GM18861 (cell line): ENCODE measurements at regions not wholly inside any gene's neighbourhood (a gene's known extent, or its start where the extent isn't known, plus 50 kb on each side); places are given as distances from the start of the nearest gene placed in this dataset.

Experiments used
- ATAC-seq: cut with Tn5 transposase; IDR thresholded peaks from one replicate; pipeline ENCODE4 v1.9.1; 2021; ENCODE audit not compliant: unreplicated experiment

GRCh38 chr4:133891011-133891410 lies 310.6 kb downstream of the PABPC4L start:
- ATAC-seq = no peak

GRCh38 chr4:133887723-133888122 lies 313.9 kb downstream of the PABPC4L start:
- ATAC-seq = no peak

GRCh38 chr4:133869486-133869885 lies 332.1 kb downstream of the PABPC4L start:
- no peak for ATAC-seq

- no peak for ATAC-seq
Observed at GRCh38 chr4:133868856-133869255, 332.7 kb downstream of the PABPC4L start.

- no peak for ATAC-seq
Observed at GRCh38 chr4:133866328-133866699, 335.3 kb downstream of the PABPC4L start.

- ATAC-seq = no peak
Observed at GRCh38 chr4:133865612-133866327, 335.8 kb downstream of the PABPC4L start.

GRCh38 chr4:133863153-133863552 lies 338.4 kb downstream of the PABPC4L start:
- ATAC-seq = no peak

GRCh38 chr4:133856731-133857355 lies 344.7 kb downstream of the PABPC4L start:
- no peak for ATAC-seq

GRCh38 chr4:133855001-133855400 lies 346.6 kb downstream of the PABPC4L start:
- no peak for ATAC-seq

GRCh38 chr4:133839326-133839725 lies 362.3 kb downstream of the PABPC4L start:
- no peak for ATAC-seq

- ATAC-seq = no peak
Observed at GRCh38 chr4:133823177-133823576, 378.4 kb downstream of the PABPC4L start.

- no peak for ATAC-seq
Observed at GRCh38 chr4:133812954-133813353, 388.6 kb downstream of the PABPC4L start.

GRCh38 chr4:133812236-133812635 lies 389.4 kb downstream of the PABPC4L start:
- ATAC-seq = no peak

GRCh38 chr4:133808151-133808550 lies 393.4 kb downstream of the PABPC4L start:
- no peak for ATAC-seq

GRCh38 chr4:133803341-133803740 lies 398.2 kb downstream of the PABPC4L start:
- no peak for ATAC-seq

GRCh38 chr4:133802359-133803140 lies 399.0 kb downstream of the PABPC4L start:
- ATAC-seq = no peak

GRCh38 chr4:133801883-133802282 lies 399.7 kb downstream of the PABPC4L start:
- ATAC-seq = no peak

- no peak for ATAC-seq
Observed at GRCh38 chr4:133800966-133801365, 400.6 kb downstream of the PABPC4L start.

- ATAC-seq = no peak
Observed at GRCh38 chr4:133799717-133800315, 401.8 kb downstream of the PABPC4L start.

- no peak for ATAC-seq
Observed at GRCh38 chr4:133777661-133778060, 423.9 kb downstream of the PABPC4L start.

GRCh38 chr4:133776961-133777360 lies 424.6 kb downstream of the PABPC4L start:
- no peak for ATAC-seq

- no peak for ATAC-seq
Observed at GRCh38 chr4:133776503-133776902, 425.1 kb downstream of the PABPC4L start.
